Upper lobe of left lung (tissue), 4 donors: ENCODE measurements at regions not wholly inside any gene's neighbourhood (a gene's known extent, or its start where the extent isn't known, plus 50 kb on each side); places are given as distances from the start of the nearest gene placed in this dataset.

Source experiments
- small RNA-seq, 4 donors: library from RNA; depleted of rRNA; stranded (forward); fragments of <200 nt; gene quantifications; one replicate each; pipeline ENCODE3, GENCODE V24; 2016

Small RNA genes in the stretch of these regions (small RNA-seq; reads per million reads assigned to genes)
- gene AC091895.1 (0 reads per million in 4 donors), gene AC091912.1 (0 reads per million in 4 donors), gene AC091912.2 (0 reads per million in 4 donors), gene AC091932.2 (0 reads per million in 4 donors), gene AC091932.4 (0 reads per million in 4 donors), gene AC091953.1 (0 reads per million in 4 donors), gene AC091953.2 (0 reads per million in 4 donors), gene AC091953.3 (0 reads per million in 4 donors), gene AC091953.5 (0 reads per million in 4 donors), gene AC091965.3 (0 reads per million in 4 donors), gene RNU1-76P (0 reads per million in 4 donors)
